ENCODE measurements at regions not wholly inside any gene's neighbourhood (a gene's known extent, or its start where the extent isn't known, plus 50 kb on each side); places are given as distances from the start of the nearest gene placed in this dataset.

- TF ChIP-seq EP300 (IDR thresholded peaks at IDR 0.05) = no peak
- TF ChIP-seq, protein P1, sequence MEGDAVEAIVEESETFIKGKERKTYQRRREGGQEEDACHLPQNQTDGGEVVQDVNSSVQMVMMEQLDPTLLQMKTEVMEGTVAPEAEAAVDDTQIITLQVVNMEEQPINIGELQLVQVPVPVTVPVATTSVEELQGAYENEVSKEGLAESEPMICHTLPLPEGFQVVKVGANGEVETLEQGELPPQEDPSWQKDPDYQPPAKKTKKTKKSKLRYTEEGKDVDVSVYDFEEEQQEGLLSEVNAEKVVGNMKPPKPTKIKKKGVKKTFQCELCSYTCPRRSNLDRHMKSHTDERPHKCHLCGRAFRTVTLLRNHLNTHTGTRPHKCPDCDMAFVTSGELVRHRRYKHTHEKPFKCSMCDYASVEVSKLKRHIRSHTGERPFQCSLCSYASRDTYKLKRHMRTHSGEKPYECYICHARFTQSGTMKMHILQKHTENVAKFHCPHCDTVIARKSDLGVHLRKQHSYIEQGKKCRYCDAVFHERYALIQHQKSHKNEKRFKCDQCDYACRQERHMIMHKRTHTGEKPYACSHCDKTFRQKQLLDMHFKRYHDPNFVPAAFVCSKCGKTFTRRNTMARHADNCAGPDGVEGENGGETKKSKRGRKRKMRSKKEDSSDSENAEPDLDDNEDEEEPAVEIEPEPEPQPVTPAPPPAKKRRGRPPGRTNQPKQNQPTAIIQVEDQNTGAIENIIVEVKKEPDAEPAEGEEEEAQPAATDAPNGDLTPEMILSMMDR (IDR thresholded peaks at IDR 0.05) = peak in 1 of 3 donors; percentile 37
These were observed 90.7 kb upstream of the SMIM36 start for GRCh38 chr17:55601874-55602364.
